Stimulated activated CD8-positive, alpha-beta memory T cell treated with anti-CD3 and anti-CD28 coated beads, Interleukin-7, amount 100 ng/mL, for 1 hour (primary cell): ENCODE measurements at regions not wholly inside any gene's neighbourhood (a gene's known extent, or its start where the extent isn't known, plus 50 kb on each side); places are given as distances from the start of the nearest gene placed in this dataset.

Source experiments
- DNase-seq, 2 donors: peaks; one replicate each; pipeline ENCODE4 v3.0.0-alpha.2; 2020; ENCODE audit warnings: low read depth in 2 of 2

GRCh38 chr4:71275004-71275403 is 63.8 kb upstream of the SLC4A4 start:
- no peak for DNase-seq

- no peak for DNase-seq
Measured at GRCh38 chr4:71275570-71275969, 63.2 kb upstream of the SLC4A4 start.

GRCh38 chr4:71277353-71277752 is 61.5 kb upstream of the SLC4A4 start:
- DNase-seq, result no peak

- no peak for DNase-seq
Measured at GRCh38 chr4:71283642-71284257, 55.1 kb upstream of the SLC4A4 start.

- DNase-seq, result no peak
Measured at GRCh38 chr4:71287305-71287704, 51.5 kb upstream of the SLC4A4 start.

GRCh38 chr4:71288875-71289274 is 49.9 kb upstream of the SLC4A4 start:
- DNase-seq, result no peak
